A673 (cell line): ENCODE measurements at regions not wholly inside any gene's neighbourhood (a gene's known extent, or its start where the extent isn't known, plus 50 kb on each side); places are given as distances from the start of the nearest gene placed in this dataset.

Source experiments
- BruUV-seq: library from RNA; stranded (reverse); fragments of 400-500 nt; replicated peaks from 2 replicates; lab custom pipeline; 2021; lab: Mats Ljungman, UMichigan
- CTCF ChIA-PET: fragments of 300-600 bp; sonication (Branson Sonifier 250); formaldehyde crosslinking; loops from one replicate; lab custom pipeline; 2022; ENCODE audit warnings: antibody characterized with exemption; lab: Charles Lee
- POLR2A ChIA-PET: fragments of 300-600 bp; sonication (Branson Sonifier 250); formaldehyde crosslinking; loops from one replicate; lab custom pipeline; 2022; ENCODE audit warnings: antibody characterized with exemption; ENCODE audit not compliant: low non-redundant PET; lab: Charles Lee
- DNase-seq: peaks from one replicate; pipeline ENCODE4 v3.0.0-alpha.2; 2015; ENCODE audit warnings: low spot score
- H3K27ac ChIP-seq: fragments of 200-600 bp; sonication (generic); 2 replicates; pipeline ENCODE4 v1.5.1; 2016; ENCODE audit warnings: mixed run types, low read depth, mild to moderate bottlenecking, mixed read lengths, antibody characterized with exemption, low read length; ENCODE audit not compliant: poor library complexity, severe bottlenecking
- H3K27me3 ChIP-seq: fragments of 200-600 bp; sonication (generic); replicated peaks from 2 replicates; pipeline ENCODE4 v1.6.1; 2017; ENCODE audit warnings: mixed run types, low read depth, mild to moderate bottlenecking, mixed read lengths, antibody characterized with exemption, low read length; ENCODE audit not compliant: insufficient read depth, poor library complexity
- H3K36me3 ChIP-seq: fragments of 200-600 bp; sonication (generic); 2 replicates; pipeline ENCODE4 v1.6.1; 2016; ENCODE audit warnings: mixed run types, mild to moderate bottlenecking, mixed read lengths, antibody characterized with exemption, low read length; ENCODE audit not compliant: insufficient read depth, poor library complexity, severe bottlenecking
- H3K4me1 ChIP-seq: fragments of 200-600 bp; sonication (generic); 2 replicates; pipeline ENCODE4 v1.6.1; 2017; ENCODE audit warnings: mixed run types, mild to moderate bottlenecking, mixed read lengths, antibody characterized with exemption, low read length; ENCODE audit not compliant: insufficient read depth, poor library complexity, severe bottlenecking
- H3K4me3 ChIP-seq: fragments of 200-600 bp; sonication (generic); 2 replicates; pipeline ENCODE4 v1.5.1; 2016; ENCODE audit warnings: low read depth, mixed run types, mild to moderate bottlenecking, mixed read lengths, low read length; ENCODE audit not compliant: poor library complexity, severe bottlenecking
- H3K9me3 ChIP-seq: fragments of 200-600 bp; sonication (generic); 2 replicates; pipeline ENCODE4 v1.6.1; 2016; ENCODE audit warnings: mixed run types, low read depth, mild to moderate bottlenecking, mixed read lengths, antibody characterized with exemption, low read length; ENCODE audit not compliant: poor library complexity, severe bottlenecking
- EZH2 ChIP-seq: fragments of 200-600 bp; sonication (generic); IDR thresholded peaks from 2 replicates; pipeline ENCODE4 v1.6.1; 2017; ENCODE audit warnings: borderline replicate concordance, low read depth, mild to moderate bottlenecking, mixed read lengths, antibody characterized with exemption, low read length; ENCODE audit not compliant: poor library complexity, severe bottlenecking
- intact Hi-C: fragments of 100-400 bp; cut with micrococcal nuclease; formaldehyde crosslinking; loops from one replicate; pipeline ENCODE4 v1.10.0; 2022; ENCODE audit not compliant: unreplicated experiment
- TF ChIP-seq, protein P1 (sequence below): fragments of 300-800, 200-600 bp; sonication (generic); conservative IDR thresholded peaks from 2 replicates; pipeline ENCODE4 v1.5.1; 2017; ENCODE audit warnings: low read depth, mild to moderate bottlenecking, antibody characterized with exemption, low read length, moderate library complexity, mixed read lengths

DNA sequence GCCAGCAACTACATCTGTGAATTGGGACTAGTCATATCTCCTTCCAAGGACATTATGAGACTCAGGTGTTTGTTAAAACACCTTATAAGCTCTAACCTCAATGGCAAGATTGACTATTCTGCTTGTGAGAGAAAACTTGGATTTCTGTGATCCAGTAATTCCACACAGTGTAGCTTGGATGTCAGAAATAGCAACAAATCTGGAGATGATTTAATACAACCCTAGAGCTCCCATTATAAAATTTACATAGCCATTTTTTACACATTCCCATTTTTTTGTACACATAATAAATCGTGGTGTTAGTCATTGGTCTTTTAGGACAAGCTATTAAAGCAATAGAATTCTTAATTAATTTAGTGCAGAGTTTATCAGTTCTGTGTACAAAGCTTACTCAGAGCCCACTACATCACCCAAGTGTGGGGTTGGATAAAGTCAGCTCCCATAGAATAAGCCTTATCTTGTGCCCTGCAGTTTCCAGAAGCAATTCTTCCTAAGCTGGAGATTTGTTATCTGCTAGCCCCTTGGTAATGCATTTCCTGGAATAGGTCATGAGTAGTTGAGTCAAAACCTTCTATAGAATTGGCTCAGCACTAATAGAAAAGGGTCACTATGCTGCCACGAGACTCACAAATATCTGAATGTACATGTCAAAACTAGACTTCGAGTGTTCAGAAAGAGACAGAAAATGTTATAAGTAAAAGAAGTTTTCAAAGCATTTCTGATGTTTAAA, 434.0 kb upstream of the RUNX1 start:
- CTCF ChIA-PET, result no interaction called here
- intact Hi-C loops, result no loop called here
- no peak overlapping the region for H3K27ac ChIP-seq

DNA sequence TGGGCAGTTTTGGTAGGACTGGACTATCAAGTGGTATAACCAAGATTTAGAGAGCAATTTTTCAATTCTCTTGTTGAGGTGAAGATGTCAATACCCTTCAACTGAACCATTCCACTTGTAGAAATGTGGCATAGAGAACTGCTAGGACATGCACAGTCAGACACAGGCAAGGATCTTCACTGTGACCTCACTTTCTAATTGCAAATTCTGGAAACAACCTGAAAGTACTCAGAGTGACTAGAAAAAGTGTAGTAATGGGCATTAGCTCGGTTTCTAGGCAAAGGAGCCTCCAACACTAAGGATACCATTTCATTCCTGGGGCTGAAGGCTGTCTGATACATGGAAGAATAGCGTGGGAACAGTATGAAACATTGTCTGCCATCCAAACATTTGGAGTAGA, 433.0 kb upstream of the RUNX1 start:
- H3K36me3 ChIP-seq, result no peaks in the 10 kb centered on the region
- H3K27me3 ChIP-seq, result no peaks in the 10 kb centered on the region
- H3K27ac ChIP-seq, result no peak overlapping the region
- BruUV-seq, result no TSS peak
- DNase-seq, result no peak
- H3K4me3 ChIP-seq, result no peak overlapping the region
- ChIA-PET CTCF (no interaction called here), POLR2A (no interaction called here)
- no peaks in the 10 kb centered on the region for H3K9me3 ChIP-seq
- H3K4me1 ChIP-seq, result no peaks in the 10 kb centered on the region
- intact Hi-C loops, result no loop called here
- no peak for TF ChIP-seq EZH2
- TF ChIP-seq, protein P1, sequence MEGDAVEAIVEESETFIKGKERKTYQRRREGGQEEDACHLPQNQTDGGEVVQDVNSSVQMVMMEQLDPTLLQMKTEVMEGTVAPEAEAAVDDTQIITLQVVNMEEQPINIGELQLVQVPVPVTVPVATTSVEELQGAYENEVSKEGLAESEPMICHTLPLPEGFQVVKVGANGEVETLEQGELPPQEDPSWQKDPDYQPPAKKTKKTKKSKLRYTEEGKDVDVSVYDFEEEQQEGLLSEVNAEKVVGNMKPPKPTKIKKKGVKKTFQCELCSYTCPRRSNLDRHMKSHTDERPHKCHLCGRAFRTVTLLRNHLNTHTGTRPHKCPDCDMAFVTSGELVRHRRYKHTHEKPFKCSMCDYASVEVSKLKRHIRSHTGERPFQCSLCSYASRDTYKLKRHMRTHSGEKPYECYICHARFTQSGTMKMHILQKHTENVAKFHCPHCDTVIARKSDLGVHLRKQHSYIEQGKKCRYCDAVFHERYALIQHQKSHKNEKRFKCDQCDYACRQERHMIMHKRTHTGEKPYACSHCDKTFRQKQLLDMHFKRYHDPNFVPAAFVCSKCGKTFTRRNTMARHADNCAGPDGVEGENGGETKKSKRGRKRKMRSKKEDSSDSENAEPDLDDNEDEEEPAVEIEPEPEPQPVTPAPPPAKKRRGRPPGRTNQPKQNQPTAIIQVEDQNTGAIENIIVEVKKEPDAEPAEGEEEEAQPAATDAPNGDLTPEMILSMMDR, result no peak

More for the DNA sequence above, 434.0 kb upstream of the RUNX1 start:
- DNase-seq, result no peak
- no peaks in the 10 kb centered on the region for H3K4me1 ChIP-seq
- H3K4me3 ChIP-seq, result no peak overlapping the region
- no peaks in the 10 kb centered on the region for H3K36me3 ChIP-seq
- H3K27me3 ChIP-seq, result no peaks in the 10 kb centered on the region
- no TSS peak for BruUV-seq
- POLR2A ChIA-PET, result no interaction called here
- TF ChIP-seq EZH2, result no peak
- TF ChIP-seq, protein P1, result no peak
- H3K9me3 ChIP-seq, result no peaks in the 10 kb centered on the region

DNA sequence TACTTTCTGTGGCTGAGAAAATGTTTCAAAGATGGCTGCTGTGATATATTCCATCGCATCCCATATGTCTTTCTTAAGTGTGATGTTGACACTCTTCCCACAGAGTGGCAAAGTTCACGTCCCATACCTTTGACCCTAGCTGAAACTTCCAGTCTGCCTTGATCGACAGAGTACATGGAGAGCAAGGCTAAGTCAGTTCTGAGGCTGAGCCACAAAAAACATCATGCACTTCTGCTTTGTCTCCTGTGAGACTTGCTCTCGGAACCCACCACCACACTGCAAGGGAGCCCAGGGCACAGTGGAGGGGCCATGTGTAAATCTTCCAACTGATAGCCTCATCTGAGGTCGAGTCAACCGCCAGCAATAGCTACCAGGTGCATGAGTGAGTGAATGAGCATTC, 431.9 kb upstream of the RUNX1 start:
- no peaks in the 10 kb centered on the region for H3K9me3 ChIP-seq
- no peak for DNase-seq
- POLR2A ChIA-PET, result no interaction called here
- no peaks in the 10 kb centered on the region for H3K36me3 ChIP-seq
- intact Hi-C loops, result no loop called here
- no peak for TF ChIP-seq EZH2
- TF ChIP-seq, protein P1, result no peak
- no peak overlapping the region for H3K27ac ChIP-seq
- no peak overlapping the region for H3K4me3 ChIP-seq
- no peaks in the 10 kb centered on the region for H3K4me1 ChIP-seq
- H3K27me3 ChIP-seq, result no peaks in the 10 kb centered on the region
- CTCF ChIA-PET, result no interaction called here
- BruUV-seq, result no TSS peak
